Stimulated activated CD4-positive, alpha-beta T cell treated with anti-CD3 and anti-CD28 coated beads, TNF-alpha, amount 100 ng/mL, for 24 hours (primary cell): ENCODE measurements at regions not wholly inside any gene's neighbourhood (a gene's known extent, or its start where the extent isn't known, plus 50 kb on each side); places are given as distances from the start of the nearest gene placed in this dataset.
"Not testable (repeated sequence)": the region's sequence is repeated elsewhere in the genome, so short reads cannot be mapped to it uniquely, and the experiment has no call there.

Experiments
- DNase-seq, 3 experiments: peaks; one replicate each; pipeline ENCODE4 v3.0.0-alpha.2; 2020; ENCODE audit warnings: low read depth in 3 of 3

DNA sequence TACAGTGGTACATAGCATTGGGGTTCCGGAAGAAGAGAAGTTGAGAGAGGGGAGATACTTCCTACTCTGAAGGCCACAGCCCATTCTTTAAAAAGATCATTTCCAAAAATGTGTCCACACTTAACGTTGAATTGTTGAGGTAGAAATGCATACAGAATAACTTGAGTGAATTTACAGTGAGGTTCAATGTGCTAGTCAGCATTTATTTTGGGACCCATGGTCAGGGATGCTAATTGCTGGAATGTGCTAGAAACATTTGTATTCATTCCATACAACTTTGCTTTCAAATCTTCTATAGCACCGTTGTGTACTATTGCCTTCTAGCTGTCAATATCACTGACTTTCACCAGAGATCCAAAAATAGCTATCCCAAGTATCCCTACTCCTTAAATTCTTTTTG, 325.9 kb downstream of the SATB2 start:
- no peak for DNase-seq

DNA sequence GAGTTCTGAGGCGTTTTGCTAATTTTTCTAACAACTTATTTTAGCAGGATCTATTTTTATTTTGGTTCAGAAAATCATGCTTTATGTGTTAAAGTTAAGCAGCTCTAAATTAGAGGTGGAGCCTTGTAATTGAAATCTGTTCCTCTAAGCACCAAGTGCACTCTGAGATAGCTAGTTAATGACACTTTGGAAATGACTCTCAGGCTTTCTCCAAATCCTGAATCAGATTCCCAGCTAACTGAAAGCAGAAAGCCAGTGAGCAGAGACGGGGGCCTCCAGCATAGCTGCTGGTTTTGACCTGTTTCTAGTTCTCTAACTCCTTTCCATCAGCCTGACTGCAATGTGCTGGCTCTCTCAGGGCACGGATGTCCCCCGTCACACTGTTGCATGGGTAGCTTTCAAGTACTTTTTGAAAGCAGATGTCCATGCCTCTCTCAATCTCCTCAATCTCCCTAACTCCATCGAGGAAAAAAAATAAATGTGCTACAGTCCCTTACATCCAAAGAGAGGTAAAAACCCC, 326.5 kb downstream of the SATB2 start:
- DNase-seq = no peak

DNA sequence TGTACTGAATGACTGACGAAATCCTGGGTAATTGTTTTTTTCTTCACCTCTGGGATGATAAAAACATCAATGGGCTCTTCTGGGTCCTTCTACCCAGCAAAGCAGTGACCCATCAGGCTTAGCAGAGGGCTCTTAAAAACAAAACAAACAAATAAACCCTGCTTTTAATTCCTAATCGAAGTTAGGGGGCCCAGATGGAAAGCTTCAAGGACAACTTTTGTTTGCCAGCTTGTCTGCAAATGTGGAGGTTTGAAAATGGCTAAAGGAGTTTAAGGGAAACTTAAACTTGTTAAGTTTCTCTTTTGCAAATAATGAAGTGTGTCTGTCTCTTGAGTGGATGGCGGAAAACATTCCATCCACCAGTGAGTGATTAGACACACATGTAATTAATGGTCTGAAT, 327.2 kb downstream of the SATB2 start:
- DNase-seq = no peak

DNA sequence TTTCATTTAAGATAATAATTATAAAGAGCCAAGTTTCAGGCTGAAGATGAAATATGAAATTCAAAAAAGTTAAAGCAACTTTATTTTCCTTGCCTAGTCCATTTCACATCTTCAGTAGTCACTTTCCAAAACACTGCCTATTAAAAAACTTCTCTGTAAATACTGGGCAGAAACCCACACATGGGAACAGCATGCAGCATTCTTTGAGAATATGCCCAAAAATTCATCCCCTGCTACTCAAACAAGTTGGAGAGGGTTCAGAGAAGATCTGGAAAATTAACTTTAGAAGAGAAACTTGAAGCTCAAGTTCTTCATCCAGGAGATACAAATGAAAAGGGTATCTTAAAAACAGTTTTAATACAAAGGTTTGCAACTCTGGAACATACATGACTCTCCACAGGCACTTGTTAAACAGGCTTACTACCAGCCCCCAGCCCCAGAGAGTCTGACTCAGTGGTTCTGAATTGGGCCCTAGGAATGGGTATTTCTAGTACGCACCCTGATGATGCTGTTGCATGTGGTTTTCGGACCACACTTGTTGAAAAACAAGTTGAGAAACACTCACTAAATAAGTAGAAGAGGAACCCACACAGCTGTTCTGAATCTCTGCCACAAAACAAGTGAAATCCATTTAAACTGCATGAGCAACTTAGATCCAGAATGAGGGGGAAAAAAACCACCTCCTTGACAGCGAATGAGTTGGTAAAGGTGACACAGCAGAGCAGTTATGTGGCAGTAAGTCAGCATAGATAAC, 329.1 kb downstream of the SATB2 start:
- DNase-seq = no peak

DNA sequence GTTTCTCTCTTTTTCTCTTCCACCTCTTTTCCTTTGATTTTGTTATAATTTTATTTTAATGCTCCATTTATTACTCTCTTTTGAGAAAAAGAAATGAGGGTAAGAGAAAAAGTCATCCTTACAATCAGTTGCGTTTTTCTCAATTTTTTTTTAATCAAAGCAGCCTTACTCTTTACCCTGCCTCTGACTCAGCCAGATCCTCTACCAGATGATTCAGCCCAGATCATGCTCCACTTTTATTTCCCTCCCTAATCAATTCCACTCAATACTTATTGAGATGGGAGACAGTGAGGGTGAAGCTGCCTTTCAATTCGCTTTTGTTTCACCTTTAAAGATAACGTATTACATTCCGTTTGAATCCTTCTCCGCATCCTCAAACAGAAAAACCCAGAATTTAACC, 337.9 kb downstream of the SATB2 start:
- DNase-seq = no peak

DNA sequence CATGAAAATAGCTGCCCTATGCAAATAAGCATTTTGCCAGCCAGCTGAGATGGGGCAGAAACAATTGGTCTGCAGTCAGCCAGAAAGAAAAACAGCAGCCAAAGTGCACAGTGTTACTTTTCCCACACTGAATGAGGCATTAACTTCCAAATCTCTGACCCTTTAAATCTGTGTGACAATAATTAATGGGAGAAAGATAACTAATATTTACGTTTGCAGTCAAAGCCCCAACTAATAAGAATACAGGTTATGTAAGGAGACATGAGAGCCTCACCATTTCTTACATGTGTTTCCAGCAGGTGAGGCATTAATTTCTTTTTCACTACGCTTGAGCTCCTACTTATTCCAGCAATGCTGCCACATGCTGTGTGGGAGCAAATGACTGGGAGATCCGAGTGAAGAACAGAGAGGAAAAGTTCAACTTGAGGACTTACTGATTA, 339.0 kb downstream of the SATB2 start:
- no peak for DNase-seq

DNA sequence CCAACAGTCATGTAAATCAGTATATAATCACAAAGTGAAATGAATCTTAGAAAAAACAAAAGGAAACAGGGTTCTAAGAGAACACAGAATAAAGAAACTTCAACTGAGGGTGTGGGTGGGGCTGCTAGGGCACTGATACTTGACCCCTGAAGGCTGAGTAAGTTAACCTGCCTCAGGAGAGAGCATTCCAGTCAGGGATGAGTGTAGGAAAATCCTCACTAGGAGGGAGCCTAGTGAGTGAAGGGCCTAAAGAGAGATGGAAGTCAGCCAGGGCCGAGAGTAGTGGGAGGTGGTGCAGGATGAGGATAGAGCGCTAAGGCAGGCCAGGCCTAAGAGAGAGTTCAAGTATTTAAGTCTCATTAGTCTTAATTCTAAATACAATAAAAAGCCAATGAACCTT, 342.6 kb downstream of the SATB2 start:
- no peak for DNase-seq

DNA sequence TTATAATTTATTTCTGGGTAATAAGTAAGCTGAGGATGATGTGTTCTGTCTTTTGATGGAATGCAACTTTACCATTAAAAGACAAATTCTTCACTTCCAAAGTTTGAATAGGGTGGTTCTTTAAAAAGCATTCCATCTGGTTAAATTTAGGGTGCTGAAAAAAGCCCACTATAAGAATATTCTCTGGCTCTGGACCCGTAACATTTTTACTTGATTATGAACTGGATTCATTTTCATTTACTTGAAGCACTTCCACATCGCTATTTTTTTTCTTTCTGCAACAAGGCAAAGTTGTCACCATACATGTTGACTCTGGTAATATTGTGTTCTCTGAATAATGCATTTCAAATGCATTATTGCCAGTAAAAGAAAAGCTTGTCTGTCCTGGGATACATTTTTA, 344.6 kb downstream of the SATB2 start:
- DNase-seq = no peak

DNA sequence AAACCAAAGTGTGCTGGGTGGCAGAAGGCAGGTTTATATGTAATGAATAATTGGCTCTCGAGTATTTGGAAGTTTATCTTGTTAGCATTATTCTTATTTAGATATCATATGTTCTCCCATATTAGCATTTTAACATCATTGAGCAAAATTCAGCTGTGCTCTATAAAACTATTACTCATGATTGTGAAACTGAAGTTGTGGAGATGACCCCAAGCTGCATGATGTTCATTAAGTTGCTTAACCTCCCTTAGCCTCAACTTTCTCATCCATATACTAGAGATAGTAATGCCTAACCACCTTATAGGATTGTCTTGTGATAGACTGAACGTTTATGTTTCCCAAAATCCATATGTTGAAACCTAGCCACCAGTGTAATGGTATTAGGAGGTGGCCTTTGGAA, 346.3 kb downstream of the SATB2 start:
- DNase-seq = no peak

DNA sequence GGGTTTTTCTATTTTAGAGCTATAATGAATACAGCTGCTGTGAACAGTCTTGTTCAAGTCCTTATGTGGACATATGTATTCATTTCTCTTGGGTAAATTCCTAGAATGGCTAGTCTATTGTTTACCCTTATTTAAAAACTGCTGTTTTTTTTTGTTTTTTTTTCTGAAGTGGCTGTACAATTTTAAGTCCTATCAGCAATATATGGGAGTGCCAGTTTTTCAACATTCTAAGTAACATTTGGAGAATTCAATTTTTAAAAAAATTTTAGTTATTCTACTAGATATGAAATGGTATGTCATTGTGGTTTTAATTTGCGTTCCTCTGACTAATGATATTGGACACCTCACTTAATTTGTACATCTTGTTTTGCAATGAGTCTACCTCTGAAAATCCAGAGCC, 349.7 kb downstream of the SATB2 start:
- DNase-seq = no peak

DNA sequence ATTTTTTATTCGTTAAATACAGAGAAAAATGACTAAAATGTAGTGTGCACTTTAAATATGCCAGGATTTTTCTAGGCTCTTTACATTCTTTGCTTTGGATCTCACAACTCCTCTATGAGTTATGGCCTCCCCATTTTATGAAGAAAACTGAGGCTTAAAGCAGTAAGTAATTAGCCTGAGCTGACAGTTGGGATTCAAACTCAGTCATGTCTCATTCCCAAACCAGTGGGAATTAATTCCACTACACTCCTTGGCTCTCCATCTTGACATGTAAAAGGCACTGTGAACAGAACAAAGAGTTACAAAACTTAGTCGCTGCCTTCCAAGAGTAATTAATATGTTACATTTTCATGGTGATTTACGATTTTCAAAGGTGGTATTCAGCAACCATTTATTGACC, 351.9 kb downstream of the SATB2 start:
- no peak for DNase-seq

DNA sequence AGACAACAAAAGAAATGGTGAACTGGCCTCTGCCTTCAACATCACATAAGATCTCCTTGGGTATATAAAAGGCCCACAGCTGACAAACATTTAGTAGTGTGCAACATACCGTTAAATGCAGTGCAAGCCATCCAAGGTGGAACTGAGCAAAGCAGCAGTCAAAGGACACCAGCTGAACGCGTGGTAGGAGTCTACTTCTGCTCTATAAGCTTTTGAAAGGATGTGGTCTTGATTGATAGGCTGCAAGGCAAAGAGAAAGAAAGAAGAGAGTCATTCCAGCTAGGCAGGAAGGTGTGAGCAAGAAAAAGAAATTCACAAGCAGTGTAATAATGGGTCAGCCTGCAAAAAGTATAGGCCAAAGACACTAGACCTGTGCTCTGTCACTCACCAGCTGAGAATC, 356.3 kb downstream of the SATB2 start:
- DNase-seq = no peak

DNA sequence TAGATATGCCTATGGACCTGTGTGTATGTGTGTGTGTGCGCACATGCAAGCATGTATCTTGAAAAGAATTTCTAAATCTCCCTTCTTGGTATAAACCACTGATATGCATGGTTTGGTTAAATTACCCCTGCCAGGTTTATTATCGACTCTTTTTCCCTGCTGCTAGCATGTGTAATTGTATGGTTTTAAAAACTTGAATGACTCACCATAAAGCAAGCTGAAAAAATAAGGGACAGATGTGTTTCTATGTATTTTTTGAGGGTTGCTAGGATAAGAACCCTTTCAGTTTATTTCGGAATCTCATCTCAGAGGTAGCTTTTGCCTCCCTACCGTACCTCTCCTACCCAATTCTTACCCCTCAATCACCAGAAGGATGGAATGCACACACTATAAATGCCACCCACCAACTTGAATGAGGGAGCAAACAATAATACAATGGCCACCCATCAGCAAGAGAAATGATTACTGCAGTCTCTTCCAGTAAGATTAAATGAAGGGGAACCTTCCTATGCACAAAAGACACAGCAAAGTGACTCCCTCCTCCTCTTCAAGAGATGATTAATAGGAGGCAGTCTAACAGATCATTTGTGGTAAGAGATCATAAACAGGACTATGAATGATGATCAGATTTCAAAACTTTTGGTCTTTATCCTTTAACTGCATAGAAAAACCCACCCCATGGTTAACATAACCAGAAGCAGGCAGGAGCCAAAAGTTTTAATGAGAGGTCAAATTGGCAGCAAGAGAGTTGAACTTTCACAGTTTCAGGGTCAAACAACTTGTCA, 357.2 kb downstream of the SATB2 start:
- DNase-seq = no peak

DNA sequence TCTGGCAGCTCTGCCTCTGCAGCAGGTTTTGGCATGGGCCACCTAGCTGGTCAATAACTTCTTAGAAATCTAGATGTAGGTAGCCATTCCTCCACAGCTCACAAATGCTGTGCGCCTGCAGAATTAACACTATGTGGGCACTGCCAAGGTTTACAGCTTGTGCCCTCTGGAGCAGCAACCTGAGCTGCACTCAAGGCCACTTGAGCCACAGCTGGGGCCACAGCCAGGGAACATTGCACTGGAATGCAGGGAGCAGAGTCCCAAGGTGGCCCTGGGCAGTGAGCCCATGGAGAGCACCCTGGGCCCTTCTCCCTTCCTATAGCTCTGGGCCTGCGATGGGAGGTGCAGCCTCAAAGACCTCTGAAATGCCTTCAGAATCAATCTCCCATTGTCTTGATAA, 365.3 kb downstream of the SATB2 start:
- no peak for DNase-seq

DNA sequence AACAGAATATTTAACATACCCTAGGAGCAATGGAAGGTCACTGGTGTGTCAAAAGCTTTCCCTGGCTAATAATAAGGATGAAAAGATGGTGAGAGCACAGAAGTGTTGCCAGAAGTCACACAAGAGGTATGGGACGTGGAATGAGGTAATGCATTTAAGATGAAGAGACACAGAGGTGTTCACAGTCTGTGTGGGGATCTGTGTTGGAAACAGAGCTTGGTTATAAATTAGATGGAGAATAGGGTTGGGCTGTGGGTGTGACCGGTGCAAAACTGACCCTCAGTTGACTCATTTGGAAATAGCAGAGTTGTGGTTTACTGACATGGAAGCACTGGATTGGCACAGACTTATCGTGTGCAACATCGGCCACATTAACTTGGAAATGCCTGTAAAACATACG, 372.5 kb downstream of the SATB2 start:
- no peak for DNase-seq

DNA sequence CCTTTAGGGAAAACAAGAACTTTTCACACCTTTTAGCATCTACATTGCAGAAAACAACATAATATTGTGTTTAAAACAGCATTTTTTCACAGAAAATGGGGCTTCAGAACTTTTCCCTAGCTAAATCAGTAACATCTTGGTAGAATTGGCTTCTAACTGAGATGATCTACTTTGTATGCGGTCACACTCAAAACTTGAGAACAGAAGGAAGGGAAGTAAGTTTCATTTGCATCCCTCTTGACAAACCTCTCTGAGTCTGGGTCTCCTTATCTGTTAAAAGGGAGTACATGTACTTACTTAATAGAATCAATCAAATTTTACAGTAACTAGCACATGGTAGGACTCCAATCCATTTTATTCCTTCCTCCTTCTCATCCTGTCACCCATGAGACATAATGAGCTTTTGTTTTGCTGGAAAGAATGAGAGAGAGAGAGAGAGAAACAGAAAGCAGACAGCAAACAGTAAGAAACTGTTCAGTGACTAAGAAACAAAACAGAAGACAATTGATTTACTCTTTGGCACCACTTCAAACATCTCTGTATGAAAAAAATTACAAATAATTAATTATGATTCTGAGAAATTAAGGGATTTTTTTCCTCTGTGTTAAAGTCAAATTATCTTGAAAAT, 387.3 kb downstream of the SATB2 start:
- no peak for DNase-seq

DNA sequence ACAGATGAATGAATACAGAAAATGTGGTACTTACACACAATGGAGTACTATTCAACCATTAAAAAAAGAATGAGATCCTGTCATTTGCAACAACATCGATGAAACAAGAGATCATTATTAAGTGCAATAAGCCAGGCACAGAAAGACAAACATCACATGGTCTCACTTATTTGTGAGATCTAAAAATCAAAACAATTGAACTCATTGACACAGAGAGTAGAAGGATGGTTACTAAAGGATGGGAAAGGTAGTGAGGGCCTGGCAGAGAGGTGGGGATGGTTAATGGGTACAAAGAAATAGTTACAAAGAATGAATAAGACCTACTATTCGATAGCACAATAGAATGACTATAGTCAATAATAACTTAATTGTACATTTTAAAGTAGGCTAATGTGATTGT, 393.5 kb downstream of the SATB2 start:
- no peak for DNase-seq

DNA sequence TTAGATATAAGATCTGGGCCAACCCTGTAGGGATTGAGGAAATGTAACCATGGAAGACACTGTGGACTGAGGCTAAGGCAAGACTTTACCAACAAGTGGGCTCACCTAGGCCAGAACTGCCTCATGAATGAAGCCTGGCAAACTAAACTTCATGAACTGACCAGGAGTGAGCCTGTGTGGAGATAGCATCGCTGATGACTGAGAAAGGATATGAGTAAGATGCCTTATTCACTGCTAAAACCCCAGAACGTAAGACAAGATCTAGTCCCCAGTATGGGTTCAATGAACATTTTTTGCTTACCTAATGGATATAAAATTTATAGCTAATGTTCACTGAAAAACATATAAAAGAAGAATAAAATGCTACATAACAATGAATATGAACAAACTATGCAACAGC, 399.8 kb downstream of the SATB2 start:
- no peak for DNase-seq

DNA sequence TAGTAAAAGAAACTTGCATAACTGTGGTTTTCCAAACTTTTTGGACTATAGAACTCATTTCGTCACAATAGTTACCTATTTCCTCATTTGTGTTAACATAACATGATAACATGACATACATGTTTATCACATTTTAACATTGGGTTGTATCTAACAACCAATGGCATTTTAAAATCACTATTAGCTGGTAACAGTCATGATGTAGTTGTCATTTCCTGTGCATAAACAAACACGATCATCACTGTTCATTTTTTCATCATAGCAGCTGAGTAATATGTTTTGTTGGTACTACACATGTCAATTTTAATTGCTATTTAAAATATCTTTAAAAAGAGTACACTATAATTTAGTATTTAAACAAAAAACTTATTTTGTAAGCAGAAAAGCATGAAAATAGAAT, 402.4 kb downstream of the SATB2 start:
- no peak for DNase-seq

DNA sequence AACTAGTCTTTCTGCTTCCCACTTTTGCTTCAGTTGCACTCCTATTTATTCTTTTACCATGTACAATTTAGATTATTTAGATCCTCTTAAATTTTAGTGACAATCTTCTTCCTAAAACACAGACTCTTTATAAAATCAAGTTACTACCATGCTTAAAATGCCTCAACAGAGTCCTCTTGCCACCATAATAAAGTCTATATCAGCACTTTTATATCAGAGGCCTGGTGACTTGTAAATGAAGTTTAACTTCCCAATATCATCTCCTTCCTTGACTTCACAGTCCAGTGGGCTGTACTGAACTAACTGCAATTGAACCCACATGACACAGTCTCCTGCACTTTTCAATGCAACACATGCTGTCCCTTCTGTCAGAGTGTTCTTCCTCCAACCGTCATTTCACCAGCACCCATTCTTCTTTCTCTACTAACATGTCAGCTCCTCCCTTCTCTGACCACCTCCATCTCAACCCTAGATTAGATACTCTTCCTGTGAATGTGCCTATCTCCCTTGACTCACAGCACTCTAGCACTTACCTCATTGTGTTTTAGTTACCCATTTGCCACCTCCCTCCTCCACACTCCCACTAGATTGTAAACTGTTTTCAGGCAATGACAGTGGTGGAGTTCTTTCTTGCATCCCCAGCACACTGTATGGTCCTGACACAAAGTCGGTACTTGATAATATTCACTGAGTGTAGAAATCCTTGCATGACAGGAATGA, 414.9 kb downstream of the SATB2 start:
- no peak for DNase-seq

DNA sequence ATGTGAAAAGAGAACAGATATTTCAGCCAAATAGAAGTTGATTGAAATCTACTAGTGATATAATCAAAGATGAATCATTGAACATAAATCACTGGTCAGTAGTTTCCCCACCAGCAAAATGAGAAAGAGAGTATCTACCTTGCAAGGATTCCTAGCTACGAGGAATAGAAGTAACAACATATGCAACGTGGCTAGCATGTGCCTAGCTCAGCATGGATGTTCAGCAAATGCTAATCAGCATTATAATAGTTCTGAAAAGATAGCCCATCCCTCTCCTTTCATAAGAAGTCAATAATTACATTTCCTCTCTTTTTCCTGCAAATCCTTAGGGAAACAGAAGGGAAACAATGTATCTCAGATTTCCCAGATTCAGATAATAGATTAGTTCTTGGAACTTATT, 417.2 kb downstream of the SATB2 start:
- no peak for DNase-seq

DNA sequence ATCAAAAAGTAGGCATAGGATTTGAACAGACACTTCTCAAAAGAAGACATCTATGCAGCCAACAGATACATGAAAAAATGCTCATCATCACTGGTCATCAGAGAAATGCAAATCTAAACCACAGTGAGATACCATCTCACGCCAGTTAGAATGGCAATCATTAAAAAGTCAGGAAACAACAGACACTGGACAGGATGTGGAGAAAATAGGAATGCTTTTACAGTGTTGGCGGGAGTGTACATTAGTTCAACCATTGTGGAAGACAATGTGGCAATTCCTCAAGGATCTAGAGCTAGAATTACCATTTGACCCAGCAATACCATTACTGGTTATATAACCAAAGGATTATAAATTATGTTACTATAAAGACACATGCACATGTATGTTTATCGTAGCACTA, 424.0 kb downstream of the SATB2 start:
- DNase-seq = not testable (repeated sequence)
